HG02970 (cell line): ENCODE measurements at regions not wholly inside any gene's neighbourhood (a gene's known extent, or its start where the extent isn't known, plus 50 kb on each side); places are given as distances from the start of the nearest gene placed in this dataset.
A peak's percentile ranks its signal among the peaks of the same experiment; 100 is the strongest.
"Not testable (repeated sequence)": the region's sequence is repeated elsewhere in the genome, so short reads cannot be mapped to it uniquely, and the experiment has no call there.

Experiments
- ATAC-seq: cut with Tn5 transposase; IDR thresholded peaks from one replicate; pipeline ENCODE4 v1.9.1; 2021; ENCODE audit warnings: mild to moderate bottlenecking, moderate library complexity, moderate number of reproducible peaks; ENCODE audit not compliant: unreplicated experiment, low FRiP score

DNA sequence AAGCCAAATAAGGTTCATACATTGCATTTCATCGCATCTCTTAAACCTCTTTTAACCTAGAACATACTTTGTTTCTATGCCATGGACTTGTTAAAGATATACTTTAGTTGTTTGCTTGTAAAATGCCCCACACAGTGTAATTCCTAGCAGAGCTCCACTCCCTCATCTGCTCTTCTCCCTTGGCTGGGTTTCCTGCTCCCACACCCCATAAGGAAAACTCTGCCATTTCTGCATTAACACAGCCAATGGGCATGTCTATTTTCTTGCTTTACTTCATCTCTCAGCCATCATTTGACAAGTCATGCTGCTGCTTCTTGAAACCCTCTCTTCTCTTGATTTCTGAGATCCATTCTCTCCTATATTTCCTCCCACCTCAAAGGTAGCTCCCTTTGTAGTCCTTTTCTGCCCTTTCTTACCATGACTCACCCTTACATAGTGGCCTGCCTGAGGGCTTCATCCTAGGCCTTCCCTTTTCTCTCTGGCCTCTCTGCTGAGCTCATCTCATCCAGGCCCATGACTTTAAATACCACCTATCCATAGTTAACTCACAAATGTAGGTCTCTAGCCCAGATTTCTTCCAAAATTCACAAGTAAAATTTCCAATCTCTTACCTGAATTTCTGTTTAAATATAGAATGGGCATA, 471.4 kb downstream of the ADRA2A start:
- ATAC-seq: no peak

GRCh38 chr10:111551001-111551400, 474.2 kb downstream of the ADRA2A start:
- ATAC-seq: no peak

DNA sequence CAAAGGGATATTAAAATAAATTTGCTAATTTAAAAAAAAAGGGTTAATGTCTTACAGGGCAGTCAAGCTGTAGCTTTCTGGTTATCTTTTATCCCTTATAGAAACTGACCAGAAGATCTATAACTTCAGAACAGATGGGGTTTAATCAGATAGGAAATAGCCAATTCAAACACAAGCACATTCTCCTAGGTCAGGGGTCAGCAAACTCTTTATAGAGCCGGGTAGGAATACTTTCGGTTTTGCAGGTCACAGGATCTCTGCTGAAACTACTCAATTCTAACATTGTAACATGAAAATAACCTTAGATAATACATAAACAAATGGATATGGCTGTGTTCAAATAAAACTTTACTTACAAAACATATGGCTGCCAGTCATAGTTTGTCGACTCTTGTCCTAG, 479.8 kb downstream of the ADRA2A start:
- no peak for ATAC-seq

GRCh38 chr10:111558211-111558610, 481.4 kb downstream of the ADRA2A start:
- ATAC-seq: no peak

DNA sequence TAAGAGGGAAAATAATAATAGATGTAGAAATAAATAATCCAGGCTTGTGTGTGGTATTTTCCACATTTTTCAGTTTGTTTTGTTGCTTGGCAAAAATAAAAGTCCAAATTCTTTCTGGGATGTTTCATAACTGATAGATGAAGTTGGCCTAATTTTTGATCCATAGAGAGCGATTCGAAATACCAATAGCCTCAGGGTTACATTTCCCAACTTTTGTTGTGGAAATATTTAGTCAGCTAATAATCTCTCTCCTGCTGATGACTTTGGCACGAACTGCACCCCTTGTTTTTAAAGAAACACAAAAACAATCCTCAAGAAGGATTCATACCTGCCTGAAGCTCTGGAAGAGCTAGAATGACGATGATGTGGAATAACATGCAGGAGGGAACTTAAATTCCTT, 483.2 kb downstream of the ADRA2A start:
- no peak for ATAC-seq

- no peak for ATAC-seq
Measured at GRCh38 chr10:111561124-111561523, 484.3 kb downstream of the ADRA2A start.

DNA sequence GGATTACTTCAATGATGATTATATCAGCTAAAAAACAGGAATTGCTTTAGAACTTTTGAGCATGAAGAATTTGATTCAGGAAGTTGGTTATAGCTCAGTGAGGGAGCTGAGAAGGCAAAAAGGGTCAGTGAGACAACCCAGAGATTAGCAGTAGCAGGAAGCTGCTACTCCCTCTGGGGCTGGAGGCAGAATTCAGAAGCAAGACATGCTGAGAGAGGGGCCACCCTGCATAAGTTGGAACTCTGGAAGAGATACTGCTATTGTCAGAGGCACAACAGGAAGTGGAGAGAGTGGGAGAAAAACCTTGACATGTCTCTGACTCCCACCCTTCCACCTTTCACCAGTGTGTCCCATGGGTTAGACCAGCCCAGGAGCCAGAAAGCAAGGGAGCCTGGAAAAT, 488.7 kb downstream of the ADRA2A start:
- no peak for ATAC-seq

DNA sequence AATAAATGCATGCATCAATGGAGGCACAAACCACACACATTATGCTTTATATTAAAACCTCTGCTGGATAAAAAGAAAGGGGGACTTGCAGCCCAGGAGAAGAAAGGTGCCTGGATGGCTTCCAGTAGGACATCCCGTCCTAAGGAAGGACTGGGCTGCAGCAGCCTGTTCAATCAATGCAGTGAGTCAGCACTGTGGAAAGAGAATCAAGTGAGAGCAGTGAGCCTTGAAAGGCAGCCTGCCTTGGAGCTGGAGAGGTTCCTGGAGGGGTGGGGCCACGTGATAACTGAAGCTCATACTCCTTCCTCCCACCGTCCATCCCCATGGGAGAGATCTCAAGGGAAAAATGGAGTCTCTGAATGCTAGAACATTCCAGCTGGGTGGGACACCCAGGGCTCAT, 501.2 kb downstream of the ADRA2A start:
- ATAC-seq: no peak

DNA sequence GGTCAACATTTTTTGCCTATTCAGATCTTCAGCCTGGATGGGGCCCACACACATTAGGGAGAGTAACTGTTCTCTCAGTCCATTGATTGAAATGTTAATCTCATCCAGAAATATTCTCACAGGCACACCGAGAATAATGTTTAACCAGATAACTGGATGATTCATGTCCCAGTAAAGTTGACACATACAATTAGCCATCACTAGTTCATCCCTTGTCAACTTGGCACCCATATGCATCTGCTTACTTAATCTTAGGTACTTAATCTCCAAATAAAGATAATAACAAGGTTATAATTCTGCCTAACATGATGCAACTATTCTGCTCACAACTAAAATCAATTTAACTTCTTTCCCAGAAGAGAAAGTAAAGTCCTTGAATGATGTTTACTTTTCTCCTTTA, 502.6 kb downstream of the ADRA2A start:
- ATAC-seq: no peak

DNA sequence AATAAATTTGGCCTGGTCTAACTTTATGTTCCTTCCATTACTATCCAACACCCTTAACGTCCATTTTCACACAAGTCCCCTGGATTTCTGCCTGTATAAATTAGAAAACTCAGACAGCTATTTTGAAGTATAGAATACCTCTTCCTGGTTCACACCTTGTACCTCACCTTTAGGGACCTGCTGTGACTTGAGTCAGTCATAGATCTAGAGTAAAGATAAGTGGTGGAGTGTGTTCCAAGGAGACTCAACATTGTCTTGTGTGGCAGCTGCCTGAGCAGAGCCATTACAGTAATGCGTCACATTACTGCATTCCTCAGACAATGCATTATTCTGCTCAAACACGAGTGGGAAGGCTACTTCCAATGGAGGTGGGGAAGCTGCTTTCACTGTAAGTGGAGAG, 513.9 kb downstream of the ADRA2A start:
- ATAC-seq: no peak

- no peak for ATAC-seq
Measured at GRCh38 chr10:111593578-111593977, 516.7 kb downstream of the ADRA2A start.

- no peak for ATAC-seq
Measured at GRCh38 chr10:111595173-111595572, 518.3 kb downstream of the ADRA2A start.

DNA sequence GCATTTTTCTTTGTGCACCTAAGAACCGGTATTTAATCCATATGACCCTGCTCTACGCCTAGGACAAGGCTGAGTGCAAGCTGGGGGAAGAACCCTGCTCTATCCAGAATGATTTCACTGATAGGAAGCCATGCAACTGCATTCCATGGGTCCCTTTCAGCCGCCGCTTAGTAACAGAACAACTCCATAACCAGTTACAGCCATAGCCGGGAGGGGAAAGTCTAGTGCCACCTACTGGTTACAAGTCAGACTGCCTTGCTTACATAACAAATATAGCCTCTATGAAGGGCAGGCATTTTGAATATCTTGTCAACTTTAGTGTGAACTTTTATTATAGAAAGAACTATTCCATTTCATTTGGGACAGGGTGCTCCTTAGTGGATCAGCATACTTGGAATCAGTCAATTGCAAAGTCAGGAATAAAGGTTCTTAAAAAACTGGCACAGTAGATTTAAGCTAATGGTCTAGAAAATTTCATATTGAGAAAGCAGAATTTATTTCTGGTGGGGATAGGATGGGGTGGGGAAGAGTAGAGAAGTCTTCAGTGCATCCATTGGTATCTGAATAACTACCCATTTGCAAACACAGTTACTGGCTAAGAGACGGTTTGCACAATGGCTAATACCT, 521.7 kb downstream of the ADRA2A start:
- peak; percentile 85 for ATAC-seq

DNA sequence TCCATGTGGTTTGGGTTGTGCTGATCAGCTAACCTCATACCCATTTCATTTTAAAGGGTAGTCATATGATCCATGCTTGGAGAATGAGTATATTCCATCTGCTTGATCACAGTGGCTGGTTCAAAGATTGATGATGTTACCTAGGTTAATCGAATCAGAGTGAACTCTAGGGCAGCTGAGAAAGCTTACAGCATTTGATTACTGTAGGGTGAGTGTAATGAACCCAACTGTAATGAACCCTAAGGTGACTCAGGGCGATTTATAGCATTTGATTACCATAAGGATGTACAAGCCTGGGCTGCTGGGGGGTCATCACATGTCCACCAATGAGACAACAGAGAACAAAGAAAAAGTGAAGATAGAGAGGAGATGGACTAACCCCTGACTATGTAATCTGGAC, 523.1 kb downstream of the ADRA2A start:
- ATAC-seq: no peak

GRCh38 chr10:111600772-111601171, 523.9 kb downstream of the ADRA2A start:
- no peak for ATAC-seq

DNA sequence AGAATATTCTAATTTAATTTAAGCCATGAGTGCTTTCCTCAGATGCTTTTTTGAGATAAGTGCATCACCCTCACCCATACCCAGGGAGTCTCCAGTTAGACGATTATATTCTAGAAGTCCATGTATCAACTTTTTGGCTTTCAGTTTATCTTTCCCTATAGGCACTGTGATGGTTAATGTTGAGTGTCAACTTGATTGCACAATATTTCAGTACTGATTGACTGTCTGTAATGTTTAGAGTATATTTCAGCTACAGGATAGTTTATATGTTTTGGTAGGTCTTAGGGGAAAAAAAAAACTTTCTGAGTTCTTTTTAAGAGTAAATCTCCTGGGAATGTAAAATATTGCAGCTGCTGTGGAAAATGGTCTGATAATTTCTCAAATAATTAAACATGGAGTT, 535.4 kb downstream of the ADRA2A start:
- no peak for ATAC-seq

GRCh38 chr10:111634191-111634590, 549.4 kb downstream of the GPAM start:
- no peak for ATAC-seq

GRCh38 chr10:111646021-111646420, 537.5 kb downstream of the GPAM start:
- ATAC-seq: no peak

GRCh38 chr10:111648046-111648445, 535.5 kb downstream of the GPAM start:
- ATAC-seq: no peak

DNA sequence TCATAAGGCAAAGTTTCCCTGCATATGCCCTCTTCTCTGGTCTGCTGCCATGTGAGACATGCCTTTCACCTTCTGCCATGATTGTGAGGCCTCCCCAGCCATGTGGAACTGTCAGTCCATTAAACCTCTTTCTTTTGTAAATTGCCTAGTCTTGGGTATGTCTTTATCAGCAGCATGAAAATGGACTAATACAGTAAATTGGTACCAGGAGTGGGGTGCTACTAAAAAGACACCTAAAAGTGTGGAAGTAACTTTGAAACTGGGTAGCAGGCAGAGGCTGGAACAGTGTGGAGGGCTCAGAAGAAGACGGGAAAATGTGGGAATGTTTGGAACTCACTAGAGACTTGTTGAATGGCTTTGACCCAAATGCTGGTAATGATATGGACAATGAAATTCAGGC, 534.5 kb downstream of the GPAM start:
- not testable (repeated sequence) for ATAC-seq

DNA sequence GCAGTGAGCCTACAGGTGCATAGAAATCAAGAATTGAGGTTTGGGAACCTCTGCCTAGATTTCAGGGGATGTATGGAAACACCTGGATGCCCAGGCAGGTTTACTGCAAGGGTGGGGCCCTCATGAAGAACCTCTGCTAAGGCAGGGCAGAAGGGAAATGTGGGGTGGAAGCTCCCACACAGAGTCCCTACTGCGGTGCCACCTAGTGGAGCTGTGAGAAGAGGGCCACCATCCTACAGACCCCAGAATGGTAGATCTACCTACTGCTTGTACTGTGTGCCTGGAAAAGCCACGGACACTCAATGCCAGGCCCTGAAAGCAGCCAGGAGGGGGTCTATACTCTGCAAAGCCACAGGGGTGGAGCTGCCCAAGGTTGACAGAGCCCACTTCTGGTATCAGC, 533.5 kb downstream of the GPAM start:
- no peak for ATAC-seq

DNA sequence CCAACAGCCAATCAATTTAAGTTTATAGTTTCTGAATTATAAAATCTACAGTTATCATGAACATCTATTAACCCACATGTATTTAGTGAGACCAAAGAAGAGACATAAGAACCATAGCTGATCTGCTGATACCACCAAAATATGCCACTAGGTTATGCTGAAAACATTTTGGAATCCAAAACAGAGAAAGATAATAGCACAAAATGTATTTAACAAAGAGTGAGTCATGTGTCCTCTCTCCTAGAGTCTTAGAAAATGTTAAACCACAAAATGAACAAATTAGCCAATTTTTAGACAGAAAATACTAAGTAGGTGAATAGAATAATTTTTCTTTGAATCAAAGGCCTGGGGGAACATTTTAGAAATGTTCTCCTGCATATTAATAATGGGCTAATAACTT, 527.5 kb downstream of the GPAM start:
- ATAC-seq: no peak

DNA sequence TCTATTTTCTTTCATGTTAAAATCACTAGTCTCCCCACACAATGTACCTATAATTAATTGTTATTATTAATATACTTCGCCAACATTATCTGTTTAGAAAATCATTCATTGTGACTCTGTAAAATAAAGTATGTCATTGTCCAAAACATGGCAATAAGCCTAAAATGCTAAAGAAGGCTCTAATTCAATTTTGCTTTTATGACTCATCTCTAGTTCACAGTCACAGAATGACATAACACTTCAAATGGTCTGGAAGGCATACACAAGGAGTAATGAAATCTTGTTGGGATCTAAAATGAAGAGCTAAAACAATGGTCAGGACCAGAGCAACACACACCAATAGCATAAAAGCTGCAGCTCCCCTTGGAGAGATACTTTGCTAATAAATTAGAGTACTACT, 505.8 kb downstream of the GPAM start:
- no peak for ATAC-seq
